Caco-2 (cell line): ENCODE measurements at regions not wholly inside any gene's neighbourhood (a gene's known extent, or its start where the extent isn't known, plus 50 kb on each side); places are given as distances from the start of the nearest gene placed in this dataset.

Experiments
- BruUV-seq: library from RNA; stranded (reverse); fragments of 400-500 nt; replicated peaks from 2 replicates; lab custom pipeline; 2021; lab: Mats Ljungman, UMichigan
- CTCF ChIA-PET: fragments of 300-600 bp; sonication (Branson Sonifier 250); formaldehyde crosslinking; loops from one replicate; lab custom pipeline; 2022; ENCODE audit warnings: antibody characterized with exemption; lab: Charles Lee
- POLR2A ChIA-PET: fragments of 300-600 bp; sonication (Branson Sonifier 250); formaldehyde crosslinking; loops from one replicate; lab custom pipeline; 2022; ENCODE audit warnings: antibody characterized with exemption; lab: Charles Lee
- DNase-seq, 2 experiments: peaks; one replicate each; pipeline versions ENCODE4 v3.0.0 to v3.0.0-alpha.2; 2020 to 2022
- H3K27me3 ChIP-seq: replicated peaks from 2 replicates; pipeline ENCODE4 v1.6.0; 2011; ENCODE audit warnings: low read length; ENCODE audit not compliant: control insufficient read depth, insufficient read depth
- H3K36me3 ChIP-seq: 2 replicates; pipeline ENCODE4 v1.5.1; 2011; ENCODE audit warnings: low read length; ENCODE audit not compliant: control insufficient read depth, insufficient read depth
- H3K4me1 ChIP-seq: fragments of 250-450 bp; sonication (Bioruptor Pico); 2 replicates; pipeline ENCODE4 v1.5.1; 2020; ENCODE audit warnings: mild to moderate bottlenecking
- H3K4me3 ChIP-seq: 2 replicates; pipeline ENCODE4 v1.5.1; 2011; ENCODE audit warnings: low read depth, mild to moderate bottlenecking, control low read depth, low read length
- H3K9me3 ChIP-seq: fragments of 250-450 bp; sonication (Bioruptor Pico); 2 replicates; pipeline ENCODE4 v1.5.1; 2020; ENCODE audit warnings: mild to moderate bottlenecking, moderate library complexity
- H3K27ac Mint-ChIP-seq: one replicate; pipeline ENCODE4 v1.8.0; 2022; ENCODE audit warnings: mixed read lengths; ENCODE audit not compliant: unreplicated experiment
- H3K27me3 Mint-ChIP-seq: one replicate; pipeline ENCODE4 v1.8.0; 2022; ENCODE audit warnings: mixed read lengths; ENCODE audit not compliant: insufficient read depth, unreplicated experiment
- H3K36me3 Mint-ChIP-seq: one replicate; pipeline ENCODE4 v1.8.0; 2022; ENCODE audit warnings: mild to moderate bottlenecking, mixed read lengths; ENCODE audit not compliant: insufficient read depth, unreplicated experiment
- H3K4me1 Mint-ChIP-seq: one replicate; pipeline ENCODE4 v1.8.0; 2022; ENCODE audit warnings: low read depth, mixed read lengths; ENCODE audit not compliant: unreplicated experiment
- H3K4me3 Mint-ChIP-seq: one replicate; pipeline ENCODE4 v1.8.0; 2022; ENCODE audit warnings: mild to moderate bottlenecking, moderate library complexity, mixed read lengths; ENCODE audit not compliant: unreplicated experiment
- H3K9me3 Mint-ChIP-seq: one replicate; pipeline ENCODE4 v1.8.0; 2022; ENCODE audit warnings: mixed read lengths; ENCODE audit not compliant: unreplicated experiment
- intact Hi-C: fragments of 100-400 bp; cut with micrococcal nuclease; formaldehyde crosslinking; loops from one replicate; pipeline ENCODE4 v1.10.0; 2022; ENCODE audit not compliant: unreplicated experiment
- TF ChIP-seq, protein P1 (sequence below), 2 experiments: fragments of 200-600 bp in 1 of 2; IDR thresholded peaks; 1 replicate in 1 of 2; 2 replicates in 1 of 2; pipeline versions ENCODE4 v1.5.1 to v1.8.0; 2011 to 2022; ENCODE audit warnings: antibody characterized with exemption in 1 of 2, control low read depth in 1 of 2, inconsistent platforms in 1 of 2, low read depth in 1 of 2, low read length in 1 of 2, mild to moderate bottlenecking in 1 of 2, moderate library complexity in 1 of 2; ENCODE audit not compliant: insufficient read depth in 1 of 2, severe bottlenecking in 1 of 2, unreplicated experiment in 1 of 2

DNA sequence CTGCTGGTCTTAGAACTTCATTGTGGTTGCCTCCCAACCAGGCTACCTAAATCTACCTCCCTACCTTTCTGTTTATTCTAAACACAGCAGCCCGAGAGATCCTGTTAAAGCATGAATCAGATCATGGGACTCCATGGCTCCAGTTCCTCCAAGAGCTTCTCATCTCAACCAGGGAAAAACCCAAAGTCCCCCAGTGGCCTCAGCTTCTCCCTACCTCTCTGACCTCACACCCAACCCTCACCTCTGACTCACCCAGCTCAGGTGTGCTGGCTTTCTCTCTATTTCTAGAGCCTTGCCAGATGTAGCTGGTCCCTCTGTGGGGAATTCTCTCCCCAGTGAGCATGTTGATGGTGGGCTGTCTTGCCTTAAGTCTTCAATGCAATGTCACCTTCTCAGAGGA, 93.8 kb upstream of the COPS8 start:
- Mint-ChIP-seq H3K4me3 (no peak overlapping the region), H3K27ac (no peak overlapping the region), H3K4me1 (peaks cover 13% of the 10 kb centered on the region), H3K36me3 (no peaks in the 10 kb centered on the region), H3K27me3 (no peaks in the 10 kb centered on the region), H3K9me3 (no peaks in the 10 kb centered on the region)
- H3K4me3 ChIP-seq: no peak overlapping the region
- H3K36me3 ChIP-seq: no peaks in the 10 kb centered on the region
- no peak for DNase-seq
- TF ChIP-seq, protein P1, sequence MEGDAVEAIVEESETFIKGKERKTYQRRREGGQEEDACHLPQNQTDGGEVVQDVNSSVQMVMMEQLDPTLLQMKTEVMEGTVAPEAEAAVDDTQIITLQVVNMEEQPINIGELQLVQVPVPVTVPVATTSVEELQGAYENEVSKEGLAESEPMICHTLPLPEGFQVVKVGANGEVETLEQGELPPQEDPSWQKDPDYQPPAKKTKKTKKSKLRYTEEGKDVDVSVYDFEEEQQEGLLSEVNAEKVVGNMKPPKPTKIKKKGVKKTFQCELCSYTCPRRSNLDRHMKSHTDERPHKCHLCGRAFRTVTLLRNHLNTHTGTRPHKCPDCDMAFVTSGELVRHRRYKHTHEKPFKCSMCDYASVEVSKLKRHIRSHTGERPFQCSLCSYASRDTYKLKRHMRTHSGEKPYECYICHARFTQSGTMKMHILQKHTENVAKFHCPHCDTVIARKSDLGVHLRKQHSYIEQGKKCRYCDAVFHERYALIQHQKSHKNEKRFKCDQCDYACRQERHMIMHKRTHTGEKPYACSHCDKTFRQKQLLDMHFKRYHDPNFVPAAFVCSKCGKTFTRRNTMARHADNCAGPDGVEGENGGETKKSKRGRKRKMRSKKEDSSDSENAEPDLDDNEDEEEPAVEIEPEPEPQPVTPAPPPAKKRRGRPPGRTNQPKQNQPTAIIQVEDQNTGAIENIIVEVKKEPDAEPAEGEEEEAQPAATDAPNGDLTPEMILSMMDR (IDR thresholded peaks at IDR 0.05; ENCODE audit: insufficient read depth in 1 of 2, low read depth in 1 of 2, low read length in 1 of 2, severe bottlenecking in 1 of 2, unreplicated experiment in 1 of 2): no peak
- H3K27me3 ChIP-seq: no peaks in the 10 kb centered on the region
- POLR2A ChIA-PET: no interaction called here
- BruUV-seq: no TSS peak
- CTCF ChIA-PET: no interaction called here
- no peaks in the 10 kb centered on the region for H3K9me3 ChIP-seq
- H3K4me1 ChIP-seq: no peaks in the 10 kb centered on the region; the same call in 1 of the 2 replicates
- intact Hi-C loops: no loop called here

DNA sequence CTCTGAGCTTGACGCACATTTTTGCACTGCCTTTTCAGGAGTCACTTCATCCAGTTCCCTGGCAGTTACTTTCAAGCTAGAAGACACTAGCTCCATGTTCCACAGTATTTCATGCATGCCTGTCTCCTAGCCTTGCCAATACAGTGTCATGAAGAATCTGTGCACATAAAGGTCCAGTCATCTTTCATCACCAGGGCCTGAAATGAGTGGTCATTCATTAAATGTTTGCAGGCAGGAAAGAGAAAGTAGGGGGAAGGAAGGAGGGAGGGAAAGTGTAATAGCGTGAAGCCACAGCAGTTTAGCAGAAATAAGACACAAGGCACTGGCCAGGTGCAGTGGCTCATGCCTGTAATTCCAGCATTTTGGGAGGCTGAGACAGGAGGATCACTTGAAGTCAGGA, 92.4 kb upstream of the COPS8 start:
- no TSS peak for BruUV-seq
- no peak for DNase-seq
- H3K36me3 ChIP-seq: no peaks in the 10 kb centered on the region
- CTCF ChIA-PET: no interaction called here
- H3K9me3 Mint-ChIP-seq: no peaks in the 10 kb centered on the region
- H3K4me3 ChIP-seq: no peak overlapping the region
- intact Hi-C loops: no loop called here
- H3K4me1 ChIP-seq: no peaks in the 10 kb centered on the region
- H3K9me3 ChIP-seq: no peaks in the 10 kb centered on the region
- peaks cover 13% of the 10 kb centered on the region for H3K4me1 Mint-ChIP-seq
- no peaks in the 10 kb centered on the region for H3K27me3 Mint-ChIP-seq
- H3K36me3 Mint-ChIP-seq: no peaks in the 10 kb centered on the region
- no peak overlapping the region for H3K27ac Mint-ChIP-seq
- H3K27me3 ChIP-seq: no peaks in the 10 kb centered on the region
- POLR2A ChIA-PET: no interaction called here
- no peak overlapping the region for H3K4me3 Mint-ChIP-seq
- TF ChIP-seq, protein P1 (IDR thresholded peaks at IDR 0.05; ENCODE audit: insufficient read depth in 1 of 2, low read depth in 1 of 2, low read length in 1 of 2, severe bottlenecking in 1 of 2, unreplicated experiment in 1 of 2): no peak

DNA sequence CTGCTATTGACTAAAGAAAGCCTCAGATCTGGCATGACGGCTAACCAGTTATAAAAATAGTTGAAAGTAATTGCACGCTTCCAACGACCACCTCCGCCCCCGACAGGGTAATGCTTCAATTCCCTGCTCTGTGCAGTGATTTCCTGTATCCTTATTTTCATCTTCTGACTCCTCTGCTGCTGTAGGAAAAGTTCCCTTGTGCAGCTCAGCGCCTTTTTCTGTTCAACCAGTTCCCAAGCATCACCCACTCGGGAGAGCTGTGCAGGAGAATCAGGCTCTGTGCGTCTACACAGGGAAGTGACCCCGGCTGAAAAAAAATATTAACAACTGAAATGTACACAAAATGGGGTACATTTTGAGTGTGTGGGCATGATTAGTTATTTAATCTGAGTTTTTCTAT, 91.3 kb upstream of the COPS8 start:
- POLR2A ChIA-PET: no interaction called here
- H3K36me3 Mint-ChIP-seq: no peaks in the 10 kb centered on the region
- no peaks in the 10 kb centered on the region for H3K9me3 Mint-ChIP-seq
- peaks cover 7% of the 10 kb centered on the region for H3K4me1 Mint-ChIP-seq
- no peaks in the 10 kb centered on the region for H3K27me3 Mint-ChIP-seq
- no peaks in the 10 kb centered on the region for H3K4me1 ChIP-seq
- no peak overlapping the region for H3K4me3 ChIP-seq
- no TSS peak for BruUV-seq
- H3K4me3 Mint-ChIP-seq: no peak overlapping the region
- H3K27me3 ChIP-seq: no peaks in the 10 kb centered on the region
- TF ChIP-seq, protein P1 (IDR thresholded peaks at IDR 0.05; ENCODE audit: insufficient read depth in 1 of 2, low read depth in 1 of 2, low read length in 1 of 2, severe bottlenecking in 1 of 2, unreplicated experiment in 1 of 2): no peak
- no peak overlapping the region for H3K27ac Mint-ChIP-seq
- CTCF ChIA-PET: no interaction called here
- H3K36me3 ChIP-seq: no peaks in the 10 kb centered on the region
- intact Hi-C loops: no loop called here
- DNase-seq: no peak
- no peaks in the 10 kb centered on the region for H3K9me3 ChIP-seq
